HFFc6 (cell line): ENCODE measurements at regions not wholly inside any gene's neighbourhood (a gene's known extent, or its start where the extent isn't known, plus 50 kb on each side); places are given as distances from the start of the nearest gene placed in this dataset.

ENCODE experiments used
- DNase-seq: peaks from one replicate; pipeline ENCODE4 v3.0.0-alpha.2; 2018
- H3K27ac Mint-ChIP-seq: 2 replicates; pipeline ENCODE4 v1.8.0; 2020; ENCODE audit warnings: mild to moderate bottlenecking, mixed read lengths
- H3K27me3 Mint-ChIP-seq: 2 replicates; pipeline ENCODE4 v1.8.0; 2021; ENCODE audit warnings: mild to moderate bottlenecking, moderate library complexity, mixed read lengths; ENCODE audit not compliant: insufficient read depth
- H3K36me3 Mint-ChIP-seq: 2 replicates; pipeline ENCODE4 v1.8.0; 2021; ENCODE audit warnings: low read depth, mixed read lengths
- H3K4me1 Mint-ChIP-seq: 2 replicates; pipeline ENCODE4 v1.8.0; 2020; ENCODE audit warnings: low read depth, mixed read lengths
- H3K4me3 Mint-ChIP-seq: 2 replicates; pipeline ENCODE4 v1.8.0; 2020; ENCODE audit warnings: mild to moderate bottlenecking, moderate library complexity, mixed read lengths
- H3K9me3 Mint-ChIP-seq: 2 replicates; pipeline ENCODE4 v1.8.0; 2020; ENCODE audit warnings: mild to moderate bottlenecking, mixed read lengths
- TF ChIP-seq, protein P1 (sequence below): fragments of 200-600 bp; sonication (generic); IDR thresholded peaks from 2 replicates; pipeline ENCODE4 v1.5.0; 2021; ENCODE audit warnings: antibody characterized with exemption, mild to moderate bottlenecking

DNA sequence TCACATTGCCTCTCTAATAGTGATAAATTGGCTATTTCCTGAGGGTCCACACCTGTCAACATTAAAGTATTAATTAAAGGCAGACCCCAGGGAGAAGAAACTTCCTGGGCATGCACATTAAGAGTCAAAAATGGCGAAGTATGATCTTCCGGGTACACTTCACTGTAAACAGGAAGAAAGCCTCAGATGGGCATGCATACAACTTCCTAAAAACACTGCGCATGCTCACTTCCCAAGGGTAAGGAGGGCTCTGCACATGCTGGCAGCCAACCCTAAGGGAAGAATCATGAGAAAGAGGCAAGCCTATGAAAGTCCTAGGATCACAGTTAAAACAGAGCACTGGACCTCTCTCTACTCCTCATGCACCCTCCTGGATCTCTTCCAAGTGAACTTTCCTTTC lies 80.1 kb upstream of the IMMP2L start:
- Mint-ChIP-seq H3K4me1 (peaks cover 13% of the 10 kb centered on the region), H3K36me3 (no peaks in the 10 kb centered on the region), H3K27ac (no peak overlapping the region), H3K27me3 (no peaks in the 10 kb centered on the region; the same call in 1 of the 2 replicates), H3K9me3 (no peaks in the 10 kb centered on the region), H3K4me3 (no peak overlapping the region)
- TF ChIP-seq, protein P1, sequence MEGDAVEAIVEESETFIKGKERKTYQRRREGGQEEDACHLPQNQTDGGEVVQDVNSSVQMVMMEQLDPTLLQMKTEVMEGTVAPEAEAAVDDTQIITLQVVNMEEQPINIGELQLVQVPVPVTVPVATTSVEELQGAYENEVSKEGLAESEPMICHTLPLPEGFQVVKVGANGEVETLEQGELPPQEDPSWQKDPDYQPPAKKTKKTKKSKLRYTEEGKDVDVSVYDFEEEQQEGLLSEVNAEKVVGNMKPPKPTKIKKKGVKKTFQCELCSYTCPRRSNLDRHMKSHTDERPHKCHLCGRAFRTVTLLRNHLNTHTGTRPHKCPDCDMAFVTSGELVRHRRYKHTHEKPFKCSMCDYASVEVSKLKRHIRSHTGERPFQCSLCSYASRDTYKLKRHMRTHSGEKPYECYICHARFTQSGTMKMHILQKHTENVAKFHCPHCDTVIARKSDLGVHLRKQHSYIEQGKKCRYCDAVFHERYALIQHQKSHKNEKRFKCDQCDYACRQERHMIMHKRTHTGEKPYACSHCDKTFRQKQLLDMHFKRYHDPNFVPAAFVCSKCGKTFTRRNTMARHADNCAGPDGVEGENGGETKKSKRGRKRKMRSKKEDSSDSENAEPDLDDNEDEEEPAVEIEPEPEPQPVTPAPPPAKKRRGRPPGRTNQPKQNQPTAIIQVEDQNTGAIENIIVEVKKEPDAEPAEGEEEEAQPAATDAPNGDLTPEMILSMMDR: no peak
- DNase-seq: no peak

DNA sequence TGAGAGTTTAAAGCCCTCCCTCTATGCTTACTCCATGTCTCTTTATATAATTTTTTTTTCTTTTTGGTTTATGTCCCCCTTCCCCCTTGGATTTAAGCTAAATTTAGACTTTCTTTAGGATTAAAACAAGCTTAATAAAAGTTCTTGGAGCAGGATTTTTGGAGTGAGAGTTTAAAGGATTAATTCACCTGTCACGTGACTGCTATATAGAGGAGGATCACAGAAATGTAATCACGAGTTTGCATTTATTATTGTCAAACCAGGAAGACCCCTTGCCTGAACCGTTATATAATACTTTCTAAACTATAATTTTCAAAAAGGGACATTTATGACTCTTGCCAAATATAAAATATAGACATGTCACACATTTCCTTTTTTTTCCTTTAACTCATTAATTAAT lies 78.1 kb upstream of the IMMP2L start:
- Mint-ChIP-seq H3K27me3 (no peaks in the 10 kb centered on the region; the same call in 1 of the 2 replicates), H3K4me1 (peaks cover 9% of the 10 kb centered on the region), H3K36me3 (no peaks in the 10 kb centered on the region), H3K9me3 (no peaks in the 10 kb centered on the region), H3K4me3 (no peak overlapping the region), H3K27ac (no peak overlapping the region)
- TF ChIP-seq, protein P1: no peak
- DNase-seq: no peak

- H3K27me3 Mint-ChIP-seq: peaks cover 2% of the 10 kb centered on the region; the same call in 1 of the 2 replicates
- H3K27ac Mint-ChIP-seq: no peak overlapping the region
- TF ChIP-seq, protein P1: no peak
- H3K4me3 Mint-ChIP-seq: peak overlapping the region; percentile 9; the same call in 1 of the 2 replicates
- no peaks in the 10 kb centered on the region for H3K9me3 Mint-ChIP-seq
- H3K4me1 Mint-ChIP-seq: peaks cover 9% of the 10 kb centered on the region
- H3K36me3 Mint-ChIP-seq: no peaks in the 10 kb centered on the region
- peak; percentile 10 for DNase-seq
Observed at GRCh38 chr7:111639934-111640333, 77.6 kb upstream of the IMMP2L start.

DNA sequence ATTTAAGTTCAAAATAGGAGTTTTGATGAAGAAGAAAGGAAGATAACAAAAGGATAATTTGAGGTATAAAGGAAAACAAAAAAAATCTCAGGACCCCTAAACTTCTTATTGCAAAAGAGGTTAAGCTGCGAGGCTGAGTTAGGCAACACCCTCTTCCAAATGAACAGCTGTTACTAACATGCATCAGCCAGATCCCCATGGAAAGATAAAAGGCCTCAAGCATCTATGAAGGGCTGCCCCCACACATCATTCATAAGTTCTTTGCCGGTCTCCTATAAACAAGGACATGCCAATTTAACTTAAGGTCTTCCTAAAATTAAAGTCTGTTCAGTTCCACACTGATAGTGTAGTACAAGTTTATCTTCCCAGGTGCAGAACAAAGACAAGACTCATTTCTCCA lies 75.8 kb upstream of the IMMP2L start:
- Mint-ChIP-seq H3K9me3 (no peaks in the 10 kb centered on the region), H3K4me1 (peaks cover 9% of the 10 kb centered on the region), H3K27me3 (0 out of 2 replicates have a peak, but pooled peaks cover 3% of the 10 kb centered on the region), H3K4me3 (no peak overlapping the region), H3K36me3 (no peaks in the 10 kb centered on the region), H3K27ac (no peak overlapping the region)
- TF ChIP-seq, protein P1: no peak
- no peak for DNase-seq

DNA sequence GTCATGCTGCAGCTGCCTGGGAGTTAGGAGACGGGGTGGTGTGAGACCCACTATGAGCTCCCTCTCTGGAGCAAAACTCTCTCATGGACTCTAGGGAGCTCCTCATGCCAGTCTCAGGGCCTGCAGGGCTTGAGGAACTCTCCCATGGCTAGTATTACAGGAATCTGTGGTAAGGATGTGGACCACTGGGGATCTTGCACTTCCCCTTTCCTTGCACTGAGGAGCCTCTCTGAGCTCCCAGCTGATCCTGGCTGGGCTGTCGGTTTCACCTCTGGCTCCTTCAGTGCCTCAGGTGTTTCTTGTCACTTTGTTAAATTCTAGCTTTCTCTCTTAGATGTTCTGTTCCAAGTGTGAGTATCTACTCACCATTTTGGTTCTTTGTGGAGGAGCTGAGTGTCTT lies 71.6 kb upstream of the IMMP2L start:
- Mint-ChIP-seq H3K36me3 (peaks cover 6% of the 10 kb centered on the region), H3K4me1 (no peaks in the 10 kb centered on the region), H3K27ac (no peak overlapping the region), H3K27me3 (peaks cover 3% of the 10 kb centered on the region; the same call in 1 of the 2 replicates), H3K9me3 (peaks cover 23% of the 10 kb centered on the region), H3K4me3 (no peak overlapping the region)
- DNase-seq: no peak
- TF ChIP-seq, protein P1: no peak

DNA sequence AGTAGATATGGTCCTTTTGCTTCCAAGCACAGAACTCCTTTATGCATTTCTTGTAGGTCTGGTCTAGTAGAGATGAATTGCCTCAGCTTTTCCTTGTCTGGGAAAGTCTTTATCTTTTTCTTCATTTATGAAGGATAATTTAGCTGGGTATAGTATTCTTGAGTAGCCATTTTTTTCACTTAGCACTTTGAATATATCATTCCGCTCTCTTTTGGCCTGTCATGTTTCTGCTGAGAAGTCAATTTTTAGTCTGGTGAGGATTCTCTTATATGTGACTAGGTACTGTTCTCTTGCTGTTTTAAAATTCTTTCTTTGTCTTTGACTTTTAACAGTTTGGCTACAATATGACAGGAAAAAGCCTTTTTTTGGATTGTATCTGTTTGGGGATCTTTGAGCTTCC lies 68.6 kb upstream of the IMMP2L start:
- Mint-ChIP-seq H3K4me1 (no peaks in the 10 kb centered on the region), H3K27me3 (peaks cover 3% of the 10 kb centered on the region; the same call in 1 of the 2 replicates), H3K9me3 (peaks cover 23% of the 10 kb centered on the region), H3K36me3 (peaks cover 6% of the 10 kb centered on the region), H3K4me3 (no peak overlapping the region), H3K27ac (no peak overlapping the region)
- no peak for DNase-seq
- TF ChIP-seq, protein P1: no peak
